ENCODE measurements at regions not wholly inside any gene's neighbourhood (a gene's known extent, or its start where the extent isn't known, plus 50 kb on each side); places are given as distances from the start of the nearest gene placed in this dataset.
A peak's percentile ranks its signal among the peaks of the same experiment; 100 is the strongest.

DNA sequence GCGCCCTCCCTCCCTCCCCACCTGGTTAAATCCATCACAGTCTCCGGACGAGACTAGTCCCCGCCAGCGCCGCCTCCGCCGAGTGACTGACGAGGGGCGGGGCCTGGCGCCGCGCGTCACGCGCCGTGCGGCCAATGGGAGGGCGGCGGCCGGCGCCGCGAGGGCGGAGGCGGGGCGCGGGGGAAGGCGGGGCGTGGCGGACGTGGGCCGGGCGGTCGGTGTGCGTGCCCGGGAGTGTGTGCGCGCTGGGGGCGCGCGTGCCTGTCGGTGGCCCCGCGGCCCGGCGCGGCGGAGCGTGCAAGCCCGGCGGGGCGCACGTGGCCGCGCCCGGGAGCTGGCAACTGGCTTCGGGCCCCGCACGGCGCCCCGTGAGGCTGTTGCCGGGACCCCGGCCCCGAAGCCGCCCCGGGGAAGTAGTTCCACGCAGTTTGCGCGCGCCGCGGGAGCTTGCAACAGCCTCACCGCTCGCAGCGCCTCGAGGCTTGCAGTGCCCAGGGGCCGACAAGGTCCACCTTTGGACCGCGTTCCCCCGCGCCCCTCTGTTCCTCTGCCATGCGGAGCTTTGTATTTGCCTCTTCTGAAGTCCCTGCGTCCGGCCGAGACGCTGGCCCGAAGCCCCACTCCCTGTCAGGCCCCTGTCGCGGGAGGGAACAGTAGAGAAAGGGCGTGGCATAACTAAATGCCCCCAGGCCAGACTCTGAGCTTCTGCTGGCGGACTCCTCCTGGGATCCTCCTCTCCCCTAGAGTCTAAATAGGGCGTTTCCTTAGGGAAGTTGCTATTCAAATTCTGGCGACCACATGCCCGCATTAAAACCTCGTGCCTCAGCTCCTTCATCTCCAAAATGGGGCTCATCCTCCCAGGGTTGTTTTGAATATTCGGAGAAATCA lies 400.9 kb downstream of the SHQ1 start:
- Histone ChIP-seq H3K27me3 (ENCODE audit: control insufficient read depth in 1 of 2, insufficient read depth in 2 of 2, low read length in 2 of 2) (no peaks in the 10 kb centered on the region), H3K9ac (ENCODE audit: low read length) (no peak overlapping the region), H3K4me3 (ENCODE audit: low read depth in 1 of 2, low read length in 2 of 2) (peak overlapping the region; percentile 45 to 53), H3K4me1 (ENCODE audit: insufficient read depth, low read length) (peaks cover 11% of the 10 kb centered on the region), H3K27ac (ENCODE audit: low read depth, low read length) (peak overlapping the region; percentile 79), H3K36me3 (ENCODE audit: insufficient read depth, low read length) (no peaks in the 10 kb centered on the region), H3K9me3 (ENCODE audit: low read length) (no peaks in the 10 kb centered on the region)

DNA sequence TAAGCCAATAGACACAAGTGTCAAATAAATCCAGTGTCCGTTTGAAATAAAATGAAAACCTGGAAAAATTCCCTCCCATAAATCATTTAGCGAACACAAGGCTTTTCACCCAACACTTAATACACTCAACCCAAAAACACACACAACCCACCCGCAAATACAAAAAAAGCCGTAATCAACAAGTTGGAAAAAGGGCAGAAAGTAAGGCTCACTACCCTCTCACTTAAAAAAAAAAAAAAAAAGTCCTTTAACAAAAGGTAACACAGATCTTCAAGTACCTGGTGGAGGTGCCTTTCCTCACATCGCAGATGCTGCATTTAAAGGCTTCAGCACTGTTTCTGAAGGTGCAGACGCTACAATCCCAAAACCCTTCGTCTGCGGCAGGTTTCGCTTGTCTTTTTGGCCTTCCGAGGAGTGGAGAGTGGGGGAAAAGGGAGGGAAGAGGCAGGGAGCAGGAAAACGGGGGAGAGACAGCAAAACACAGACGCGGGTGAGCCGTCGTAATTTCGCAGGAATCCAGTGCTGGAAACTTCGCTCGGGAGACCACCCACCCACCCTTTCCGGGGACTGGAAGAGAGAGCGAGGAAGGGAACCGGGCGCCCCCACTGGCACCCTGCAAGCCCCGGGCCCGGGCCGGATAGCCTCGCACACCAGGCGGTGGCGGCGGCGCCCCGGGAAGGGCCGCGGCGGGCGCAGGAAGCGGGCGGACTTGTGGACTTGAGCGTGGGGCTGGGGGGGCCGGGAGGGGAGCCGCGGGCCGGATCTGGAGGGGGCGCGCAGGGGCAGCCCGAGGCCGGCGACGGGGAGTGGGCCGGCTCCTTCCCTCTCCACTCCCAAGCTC lies 401.8 kb downstream of the SHQ1 start, which contains the start of gene RYBP:
Gene RYBP, minus strand, starts transcription at position 404 of the 841 bp plus-strand sequence.
- peaks cover 11% of the 10 kb centered on the region for H3K4me1 ChIP-seq (ENCODE audit: insufficient read depth, low read length)
- H3K27me3 ChIP-seq (ENCODE audit: control insufficient read depth in 1 of 2, insufficient read depth in 2 of 2, low read length in 2 of 2) = no peaks in the 10 kb centered on the region
- peak within 1 kb of the TSS; percentile 98 for H3K9ac ChIP-seq (ENCODE audit: low read length)
- H3K36me3 ChIP-seq (ENCODE audit: insufficient read depth, low read length) = no peaks in the 10 kb centered on the region
- no peaks in the 10 kb centered on the region for H3K9me3 ChIP-seq (ENCODE audit: low read length)
- H3K4me3 ChIP-seq (ENCODE audit: low read depth in 1 of 2, low read length in 2 of 2) = peak within 1 kb of the TSS; percentile 53 to 97
- H3K27ac ChIP-seq (ENCODE audit: low read depth, low read length) = peak within 1 kb of the TSS; percentile 79

DNA sequence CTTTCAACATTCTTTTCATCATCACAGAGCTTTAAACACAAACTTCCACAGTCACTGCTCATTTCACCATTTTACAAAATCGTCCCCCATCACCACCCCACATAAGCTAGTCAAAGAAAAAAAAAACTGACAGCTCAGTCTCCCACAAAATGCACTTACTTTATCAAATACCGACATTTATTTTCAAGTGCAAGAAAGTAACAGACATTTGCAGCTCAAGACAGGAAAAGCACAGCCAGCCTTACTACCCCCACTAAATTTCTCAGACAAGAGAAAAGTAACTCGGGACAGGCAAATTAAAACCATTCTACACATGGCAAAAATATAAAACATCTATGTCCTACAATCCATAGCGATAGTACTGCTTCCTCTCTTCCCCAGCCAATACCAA lies 402.4 kb downstream of the SHQ1 start:
- Histone ChIP-seq H3K9me3 (ENCODE audit: low read length) (no peaks in the 10 kb centered on the region), H3K4me3 (ENCODE audit: low read depth in 1 of 2, low read length in 2 of 2) (peak overlapping the region; percentile 53 to 97), H3K9ac (ENCODE audit: low read length) (peak overlapping the region; percentile 98), H3K4me1 (ENCODE audit: insufficient read depth, low read length) (peaks cover 11% of the 10 kb centered on the region), H3K27me3 (ENCODE audit: control insufficient read depth in 1 of 2, insufficient read depth in 2 of 2, low read length in 2 of 2) (no peaks in the 10 kb centered on the region), H3K27ac (ENCODE audit: low read depth, low read length) (peak overlapping the region; percentile 79), H3K36me3 (ENCODE audit: insufficient read depth, low read length) (no peaks in the 10 kb centered on the region)

DNA sequence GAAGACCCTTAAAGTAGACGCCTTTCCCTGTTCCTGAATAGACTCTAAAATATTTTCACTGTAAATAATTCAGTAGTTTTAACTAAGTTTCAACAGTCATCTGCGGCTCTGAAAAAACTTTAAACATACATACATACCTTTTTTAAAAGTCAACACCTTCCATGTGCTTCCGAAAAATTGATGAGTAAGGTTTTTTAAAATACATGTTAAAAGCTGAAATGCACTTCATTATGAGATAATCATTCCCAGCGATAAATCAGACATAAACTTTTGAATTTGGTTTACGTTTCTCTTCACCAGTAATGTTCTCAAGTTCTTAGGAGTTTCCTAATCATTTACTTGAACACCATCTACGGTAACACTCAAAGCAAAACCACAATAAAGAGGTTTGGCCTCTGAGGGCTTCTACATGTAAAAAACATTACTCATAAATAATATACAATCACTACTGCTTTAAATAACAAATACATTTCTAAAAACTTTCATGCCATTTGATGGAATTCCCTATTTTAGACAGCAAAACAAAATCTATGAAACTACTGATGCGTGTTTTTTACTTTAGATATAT lies 403.5 kb downstream of the SHQ1 start:
- Histone ChIP-seq H3K27me3 (ENCODE audit: control insufficient read depth in 1 of 2, insufficient read depth in 2 of 2, low read length in 2 of 2) (no peaks in the 10 kb centered on the region), H3K27ac (ENCODE audit: low read depth, low read length) (no peak overlapping the region), H3K9me3 (ENCODE audit: low read length) (no peaks in the 10 kb centered on the region), H3K9ac (ENCODE audit: low read length) (no peak overlapping the region), H3K36me3 (ENCODE audit: insufficient read depth, low read length) (no peaks in the 10 kb centered on the region), H3K4me3 (ENCODE audit: low read depth in 1 of 2, low read length in 2 of 2) (no peak overlapping the region), H3K4me1 (ENCODE audit: insufficient read depth, low read length) (peaks cover 11% of the 10 kb centered on the region)

DNA sequence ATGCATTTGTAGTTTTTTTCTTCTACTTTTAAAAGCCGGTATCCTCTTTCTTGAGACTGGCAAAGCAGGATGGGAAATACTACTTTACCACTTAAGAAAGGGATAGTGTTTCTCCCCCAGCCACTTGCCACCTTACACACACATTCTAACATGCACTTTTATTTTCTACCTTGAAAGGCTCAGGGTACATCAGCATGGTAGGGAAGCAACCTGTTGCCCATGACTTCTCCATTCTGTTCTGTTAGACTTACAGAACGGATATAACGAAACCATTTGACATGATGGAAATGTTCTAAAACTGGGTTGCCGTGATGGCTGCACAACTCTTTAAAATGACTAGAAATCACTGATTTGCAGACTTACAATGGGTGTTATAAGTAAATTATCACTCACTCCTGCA lies 405.5 kb downstream of the SHQ1 start:
- peaks cover 29% of the 10 kb centered on the region for H3K4me1 ChIP-seq (ENCODE audit: insufficient read depth, low read length)
- H3K27ac ChIP-seq (ENCODE audit: low read depth, low read length) = no peak overlapping the region
- no peaks in the 10 kb centered on the region for H3K27me3 ChIP-seq (ENCODE audit: control insufficient read depth in 1 of 2, insufficient read depth in 2 of 2, low read length in 2 of 2)
- H3K36me3 ChIP-seq (ENCODE audit: insufficient read depth, low read length) = no peaks in the 10 kb centered on the region
- no peak overlapping the region for H3K9ac ChIP-seq (ENCODE audit: low read length)
- H3K4me3 ChIP-seq (ENCODE audit: low read depth in 1 of 2, low read length in 2 of 2) = no peak overlapping the region
- no peaks in the 10 kb centered on the region for H3K9me3 ChIP-seq (ENCODE audit: low read length)

DNA sequence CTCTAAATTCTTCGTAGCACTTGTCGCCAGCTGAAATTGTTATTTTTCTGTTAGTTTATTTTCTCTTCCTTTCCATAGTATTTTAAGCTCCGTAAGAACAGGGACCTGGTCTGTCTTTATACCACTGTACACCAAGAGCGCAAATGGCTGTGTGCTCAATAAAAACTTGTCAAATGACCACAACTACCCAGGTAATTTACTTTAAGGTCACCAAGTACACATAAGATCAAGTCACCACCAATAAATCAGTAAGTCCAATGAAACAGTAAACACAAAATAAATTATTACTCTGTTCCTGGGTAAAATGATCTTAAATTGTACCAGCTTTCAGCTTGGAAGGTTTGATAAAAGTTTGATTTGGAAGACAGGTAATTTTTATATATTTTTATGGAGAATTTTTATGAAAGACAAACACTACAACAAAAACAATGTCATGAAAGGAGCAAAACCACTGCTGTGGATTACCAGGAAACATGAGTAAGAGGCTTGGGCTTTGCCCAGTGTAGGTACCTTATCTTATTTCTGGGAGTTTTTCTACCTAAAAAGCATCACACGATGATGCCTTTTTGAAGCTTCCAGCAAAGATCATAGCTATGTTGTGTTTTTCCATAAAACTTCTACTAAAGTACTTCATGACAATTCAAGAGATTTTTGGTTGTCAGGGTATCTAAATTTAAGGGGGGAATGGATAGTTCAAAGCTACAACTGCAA lies 406.8 kb downstream of the SHQ1 start:
- H3K4me3 ChIP-seq (ENCODE audit: low read depth in 1 of 2, low read length in 2 of 2) = no peak overlapping the region
- H3K9ac ChIP-seq (ENCODE audit: low read length) = no peak overlapping the region
- no peaks in the 10 kb centered on the region for H3K9me3 ChIP-seq (ENCODE audit: low read length)
- H3K27ac ChIP-seq (ENCODE audit: low read depth, low read length) = no peak overlapping the region
- peaks cover 38% of the 10 kb centered on the region for H3K4me1 ChIP-seq (ENCODE audit: insufficient read depth, low read length)
- no peaks in the 10 kb centered on the region for H3K36me3 ChIP-seq (ENCODE audit: insufficient read depth, low read length)
- no peaks in the 10 kb centered on the region for H3K27me3 ChIP-seq (ENCODE audit: control insufficient read depth in 1 of 2, insufficient read depth in 2 of 2, low read length in 2 of 2)

DNA sequence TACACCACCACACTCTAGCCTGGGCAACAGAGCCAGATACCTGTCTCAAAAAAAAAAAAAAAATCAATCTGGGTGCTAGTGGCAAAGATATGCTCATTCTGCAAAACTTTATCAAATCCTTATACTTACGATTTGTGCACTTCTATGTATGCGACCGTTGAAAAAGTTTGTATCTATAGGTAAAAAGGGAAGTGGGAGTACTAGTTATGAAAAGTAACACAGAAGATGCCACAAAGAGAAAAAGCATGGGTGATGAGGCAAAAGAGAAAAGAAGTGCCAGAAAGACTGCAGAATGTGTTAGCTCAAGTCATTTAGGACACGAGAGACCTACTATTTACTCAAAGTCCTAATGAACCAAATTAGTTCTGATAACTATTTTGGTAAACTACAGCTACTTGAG lies 407.8 kb downstream of the SHQ1 start:
- Histone ChIP-seq H3K9ac (ENCODE audit: low read length) (no peak overlapping the region), H3K4me1 (ENCODE audit: insufficient read depth, low read length) (peaks cover 38% of the 10 kb centered on the region), H3K9me3 (ENCODE audit: low read length) (no peaks in the 10 kb centered on the region), H3K4me3 (ENCODE audit: low read depth in 1 of 2, low read length in 2 of 2) (no peak overlapping the region), H3K36me3 (ENCODE audit: insufficient read depth, low read length) (no peaks in the 10 kb centered on the region), H3K27me3 (ENCODE audit: control insufficient read depth in 1 of 2, insufficient read depth in 2 of 2, low read length in 2 of 2) (no peaks in the 10 kb centered on the region), H3K27ac (ENCODE audit: low read depth, low read length) (no peak overlapping the region)

- no peaks in the 10 kb centered on the region for H3K27me3 ChIP-seq (ENCODE audit: control insufficient read depth in 1 of 2, insufficient read depth in 2 of 2, low read length in 2 of 2)
- peaks cover 37% of the 10 kb centered on the region for H3K4me1 ChIP-seq (ENCODE audit: insufficient read depth, low read length)
Measured at GRCh38 chr3:72439321-72440183, 408.7 kb downstream of the SHQ1 start.

DNA sequence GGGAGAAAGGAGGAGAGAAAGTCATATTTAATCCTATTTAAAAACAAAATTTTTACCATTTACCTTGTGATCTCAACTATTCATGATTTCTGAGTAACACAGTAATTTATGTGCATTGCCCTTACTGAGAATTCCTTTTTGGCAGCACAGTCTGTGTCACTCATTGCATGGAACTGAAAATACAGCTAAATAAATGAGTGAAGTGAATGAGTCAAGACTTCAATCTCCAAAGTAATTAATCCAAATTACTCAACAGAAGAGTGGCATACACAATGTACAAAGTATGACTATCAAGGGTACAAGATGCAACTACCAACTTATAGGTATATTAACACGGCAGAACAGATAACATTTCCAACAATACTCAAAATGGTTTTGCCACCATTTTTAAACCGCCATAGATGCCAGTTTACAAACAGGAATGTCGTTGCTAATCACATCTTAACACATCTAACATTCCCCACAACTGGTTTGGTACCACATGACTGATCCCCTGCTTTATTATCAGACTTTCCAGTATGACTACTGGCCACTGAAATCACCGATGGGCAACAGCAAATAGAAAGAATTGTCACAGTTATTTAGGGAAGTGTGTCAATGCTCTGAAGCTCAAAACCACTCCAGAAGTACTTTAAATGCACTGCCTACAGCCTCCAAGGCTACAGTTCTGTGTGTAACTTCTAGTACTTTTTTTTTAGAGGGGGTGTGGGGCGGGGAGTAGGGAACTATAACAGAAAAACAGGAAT lies 410.4 kb downstream of the SHQ1 start:
- Histone ChIP-seq H3K4me1 (ENCODE audit: insufficient read depth, low read length) (peaks cover 27% of the 10 kb centered on the region), H3K27me3 (ENCODE audit: control insufficient read depth in 1 of 2, insufficient read depth in 2 of 2, low read length in 2 of 2) (no peaks in the 10 kb centered on the region), H3K9me3 (ENCODE audit: low read length) (no peaks in the 10 kb centered on the region), H3K27ac (ENCODE audit: low read depth, low read length) (no peak overlapping the region), H3K9ac (ENCODE audit: low read length) (no peak overlapping the region), H3K4me3 (ENCODE audit: low read depth in 1 of 2, low read length in 2 of 2) (no peak overlapping the region), H3K36me3 (ENCODE audit: insufficient read depth, low read length) (no peaks in the 10 kb centered on the region)

More at GRCh38 chr3:72439321-72440183, 408.7 kb downstream of the SHQ1 start:
- H3K36me3 ChIP-seq (ENCODE audit: insufficient read depth, low read length) = no peaks in the 10 kb centered on the region
- H3K9me3 ChIP-seq (ENCODE audit: low read length) = no peaks in the 10 kb centered on the region
- no peak overlapping the region for H3K4me3 ChIP-seq (ENCODE audit: low read depth in 1 of 2, low read length in 2 of 2)
- H3K9ac ChIP-seq (ENCODE audit: low read length) = no peak overlapping the region
- H3K27ac ChIP-seq (ENCODE audit: low read depth, low read length) = no peak overlapping the region

Measured in muscle layer of colon (tissue), 2 donors.